C4-2B (cell line): ENCODE measurements at regions not wholly inside any gene's neighbourhood (a gene's known extent, or its start where the extent isn't known, plus 50 kb on each side); places are given as distances from the start of the nearest gene placed in this dataset.

Source experiments
- H3K27ac ChIP-seq: fragments of 450-650 bp; 2 replicates; pipeline ENCODE4 v1.5.1; 2017
- ZFX ChIP-seq: fragments of 450-650 bp; IDR thresholded peaks from 2 replicates; pipeline ENCODE4 v1.6.1; 2017
- TF ChIP-seq, protein P1 (sequence below): fragments of 450-650 bp; conservative IDR thresholded peaks from 2 replicates; pipeline ENCODE4 v1.5.1; 2017; ENCODE audit warnings: mild to moderate bottlenecking

DNA sequence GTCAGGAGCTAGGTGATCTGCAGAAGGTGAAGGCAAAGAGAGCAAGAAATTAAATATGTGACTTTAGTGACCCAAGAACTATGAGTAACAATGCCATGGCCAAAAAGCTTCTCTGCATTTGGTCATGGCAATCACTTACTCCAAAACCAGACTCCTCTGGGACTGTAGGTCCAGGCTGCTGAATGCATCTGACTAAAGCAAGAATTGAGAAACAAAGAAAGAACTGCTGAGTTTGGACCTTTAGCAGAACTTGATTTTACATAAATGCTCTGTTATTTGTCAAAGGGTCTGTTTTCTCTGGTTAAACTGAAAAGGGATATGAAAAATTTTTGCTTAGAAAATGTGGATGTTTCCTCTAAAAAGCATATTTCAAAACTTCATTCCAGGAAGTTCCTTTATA lies 1102.2 kb downstream of the IGSF11 start:
- TF ChIP-seq, protein P1, sequence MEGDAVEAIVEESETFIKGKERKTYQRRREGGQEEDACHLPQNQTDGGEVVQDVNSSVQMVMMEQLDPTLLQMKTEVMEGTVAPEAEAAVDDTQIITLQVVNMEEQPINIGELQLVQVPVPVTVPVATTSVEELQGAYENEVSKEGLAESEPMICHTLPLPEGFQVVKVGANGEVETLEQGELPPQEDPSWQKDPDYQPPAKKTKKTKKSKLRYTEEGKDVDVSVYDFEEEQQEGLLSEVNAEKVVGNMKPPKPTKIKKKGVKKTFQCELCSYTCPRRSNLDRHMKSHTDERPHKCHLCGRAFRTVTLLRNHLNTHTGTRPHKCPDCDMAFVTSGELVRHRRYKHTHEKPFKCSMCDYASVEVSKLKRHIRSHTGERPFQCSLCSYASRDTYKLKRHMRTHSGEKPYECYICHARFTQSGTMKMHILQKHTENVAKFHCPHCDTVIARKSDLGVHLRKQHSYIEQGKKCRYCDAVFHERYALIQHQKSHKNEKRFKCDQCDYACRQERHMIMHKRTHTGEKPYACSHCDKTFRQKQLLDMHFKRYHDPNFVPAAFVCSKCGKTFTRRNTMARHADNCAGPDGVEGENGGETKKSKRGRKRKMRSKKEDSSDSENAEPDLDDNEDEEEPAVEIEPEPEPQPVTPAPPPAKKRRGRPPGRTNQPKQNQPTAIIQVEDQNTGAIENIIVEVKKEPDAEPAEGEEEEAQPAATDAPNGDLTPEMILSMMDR, result no peak
- no peak for TF ChIP-seq ZFX
- no peak overlapping the region for H3K27ac ChIP-seq

DNA sequence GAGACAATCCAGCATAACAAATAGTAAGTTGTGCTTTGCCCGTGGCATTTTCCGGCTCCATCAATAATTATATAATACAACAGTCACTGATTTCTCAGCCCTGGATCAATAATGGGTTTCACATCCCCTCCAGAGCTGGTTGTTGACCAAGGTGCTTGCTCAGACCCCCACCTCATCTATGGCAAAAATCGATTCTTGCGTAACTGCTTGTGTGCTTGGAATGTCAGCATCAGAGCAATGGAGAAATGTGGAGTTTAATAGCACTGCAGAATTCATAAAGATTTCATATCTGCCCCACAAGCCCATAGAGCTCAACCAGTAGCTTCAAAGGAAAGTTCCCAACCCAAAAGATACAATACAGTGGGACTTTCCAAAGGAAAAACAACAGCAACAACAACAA lies 1098.5 kb downstream of the IGSF11 start:
- no peak overlapping the region for H3K27ac ChIP-seq
- TF ChIP-seq, protein P1, result no peak
- no peak for TF ChIP-seq ZFX

DNA sequence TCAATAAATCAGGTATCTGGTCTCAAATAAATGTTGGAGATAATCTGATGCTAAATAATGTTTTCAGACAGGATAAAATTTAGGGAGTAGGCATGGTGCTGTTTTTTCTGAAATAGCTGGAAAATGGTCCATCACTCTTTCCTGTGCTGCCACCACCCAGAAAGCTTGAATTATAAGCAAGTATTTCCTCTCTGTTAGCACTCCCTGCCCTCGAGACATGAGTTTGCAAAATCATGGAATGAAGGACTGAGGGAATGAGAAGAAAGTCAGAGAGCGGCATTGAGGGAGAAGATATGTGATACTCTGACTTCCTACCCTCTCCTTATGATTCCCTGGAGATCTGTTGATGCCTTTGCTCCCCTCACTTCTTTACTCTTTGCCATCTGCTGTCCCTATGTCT lies 1095.7 kb downstream of the IGSF11 start:
- H3K27ac ChIP-seq, result no peak overlapping the region
- TF ChIP-seq, protein P1, result no peak
- TF ChIP-seq ZFX, result no peak

DNA sequence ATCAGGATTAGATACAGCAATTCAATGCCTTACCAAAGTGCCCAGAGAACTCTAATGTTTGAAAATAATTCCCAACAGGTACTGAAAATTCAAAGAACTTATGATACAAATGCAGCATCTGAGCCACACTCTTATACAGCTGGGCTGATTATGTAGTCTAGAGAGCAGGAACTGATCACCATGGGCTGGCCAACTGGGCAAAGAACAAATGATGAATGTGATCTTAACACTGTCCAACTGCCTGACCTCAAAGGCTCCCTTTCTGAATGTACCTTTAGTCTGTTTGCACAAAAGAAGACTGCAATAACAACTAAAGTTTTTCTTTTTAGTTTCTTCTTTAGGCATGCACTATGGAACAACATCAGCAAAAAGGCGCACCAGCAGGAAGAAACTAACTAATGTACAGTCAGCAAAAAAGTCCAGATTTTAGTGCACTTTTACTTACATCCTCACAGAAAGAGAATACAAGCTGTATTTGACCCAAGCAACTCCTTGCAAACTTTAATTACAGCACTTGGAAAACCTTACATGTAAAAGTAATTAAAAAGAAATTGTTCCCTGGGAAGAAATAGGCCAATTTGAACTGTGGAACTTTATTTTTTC lies 1095.1 kb downstream of the IGSF11 start:
- H3K27ac ChIP-seq, result no peak overlapping the region
- no peak for TF ChIP-seq ZFX
- TF ChIP-seq, protein P1, result no peak

GRCh38 chr3:117941015-117941414 lies 1093.6 kb downstream of the IGSF11 start:
- TF ChIP-seq, protein P1, result no peak
- no peak for TF ChIP-seq ZFX
- H3K27ac ChIP-seq, result no peak overlapping the region

DNA sequence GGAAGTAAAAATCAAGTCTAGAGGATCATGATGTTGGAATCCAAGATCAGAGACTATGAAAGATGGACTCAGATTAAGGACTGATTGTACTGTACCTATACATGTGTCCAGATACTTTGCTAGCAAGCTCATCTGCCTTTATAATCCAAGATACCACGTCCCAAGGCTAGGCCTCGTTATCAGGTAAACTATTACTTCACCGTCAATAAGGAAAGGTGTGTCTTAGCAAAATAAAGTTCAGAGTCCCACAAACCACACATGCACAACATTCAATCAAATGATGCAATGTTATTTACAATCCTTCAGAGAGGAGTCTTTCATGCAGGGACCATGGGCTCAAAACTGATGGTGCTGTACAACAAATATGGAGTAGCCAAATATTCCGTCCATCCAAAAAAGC lies 1092.9 kb downstream of the IGSF11 start:
- TF ChIP-seq, protein P1, result no peak
- no peak for TF ChIP-seq ZFX
- no peak overlapping the region for H3K27ac ChIP-seq

DNA sequence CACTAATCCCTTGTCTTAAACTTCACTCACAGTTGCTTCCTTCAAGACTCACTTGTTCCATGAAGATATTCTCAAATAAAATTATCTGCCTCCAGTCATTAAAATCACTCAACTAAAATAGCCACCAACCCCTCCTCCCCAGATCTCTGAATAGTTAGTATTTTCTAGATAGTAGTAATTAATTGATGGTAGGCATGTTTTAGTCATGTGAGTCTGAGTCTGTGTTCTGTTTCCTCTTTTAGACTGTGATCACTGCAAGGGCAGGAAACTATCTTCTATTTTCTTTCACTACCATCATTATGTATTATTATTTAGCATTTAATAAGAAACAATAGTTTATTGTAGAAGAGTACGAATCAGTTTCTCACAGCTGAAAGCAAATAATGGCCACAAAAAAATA lies 1080.5 kb downstream of the IGSF11 start:
- H3K27ac ChIP-seq, result no peak overlapping the region
- TF ChIP-seq ZFX, result no peak
- TF ChIP-seq, protein P1, result no peak
